Gastrocnemius medialis (tissue), 4 donors: ENCODE measurements at regions not wholly inside any gene's neighbourhood (a gene's known extent, or its start where the extent isn't known, plus 50 kb on each side); places are given as distances from the start of the nearest gene placed in this dataset.

Experiments
- CTCF ChIP-seq, 5 experiments: fragments of 450-650 bp in 3 of 5; fragments of 200-600 bp in 2 of 5; sonication (generic) in 2 of 5; IDR thresholded peaks in 4 of 5; conservative IDR thresholded peaks in 1 of 5; 1 replicate in 4 of 5; 2 replicates in 1 of 5; pipeline ENCODE4 v1.5.1; 2016 to 2019; ENCODE audit warnings: antibody characterized with exemption in 5 of 5, mild to moderate bottlenecking in 3 of 5, moderate library complexity in 3 of 5
- POLR2A ChIP-seq, 2 donors: fragments of 450-650 bp; IDR thresholded peaks; one replicate each; pipeline ENCODE4 v1.6.1; 2017; ENCODE audit warnings: antibody characterized with exemption in 2 of 2, mild to moderate bottlenecking in 2 of 2, moderate library complexity in 2 of 2

- TF ChIP-seq CTCF (IDR thresholded peaks at IDR 0.05 in 4 of 5, conservative IDR thresholded peaks at IDR 0.05 in 1 of 5) (no peak), POLR2A (IDR thresholded peaks at IDR 0.05) (no peak)
These were observed 92.0 kb upstream of the NMNAT3 start for GRCh38 chr3:139769796-139770195.
